ENCODE measurements at regions not wholly inside any gene's neighbourhood (a gene's known extent, or its start where the extent isn't known, plus 50 kb on each side); places are given as distances from the start of the nearest gene placed in this dataset.

GRCh38 chr7:91425149-91425548 is 160.9 kb downstream of the FZD1 start:
- no peak for TF ChIP-seq SUZ12 (IDR thresholded peaks at IDR 0.05; ENCODE audit: extremely low read depth, insufficient read depth, insufficient read length)
- TF ChIP-seq ZNF274 (IDR thresholded peaks at IDR 0.05; ENCODE audit: low read depth, low read length): no peak
- no peak for TF ChIP-seq YY1 (IDR thresholded peaks at IDR 0.05; ENCODE audit: insufficient read depth, insufficient read length)
